NT2/D1 (cell line): ENCODE measurements at regions not wholly inside any gene's neighbourhood (a gene's known extent, or its start where the extent isn't known, plus 50 kb on each side); places are given as distances from the start of the nearest gene placed in this dataset.

Experiments used
- SUZ12 ChIP-seq: IDR thresholded peaks from 2 replicates; pipeline ENCODE4 v1.6.1; 2011; ENCODE audit not compliant: insufficient read length, insufficient read depth; ENCODE audit errors: extremely low read depth
- YY1 ChIP-seq: IDR thresholded peaks from 2 replicates; pipeline ENCODE4 v1.6.1; 2011; ENCODE audit not compliant: insufficient read length, insufficient read depth
- ZNF274 ChIP-seq: IDR thresholded peaks from 2 replicates; pipeline ENCODE4 v1.6.1; 2011; ENCODE audit warnings: mild to moderate bottlenecking, low read depth, low read length

GRCh38 chr7:115680921-115681320 is 349.6 kb downstream of the TFEC start:
- TF ChIP-seq SUZ12 (no peak), YY1 (no peak), ZNF274 (no peak)
